Erythroblast (primary cell): ENCODE measurements at regions not wholly inside any gene's neighbourhood (a gene's known extent, or its start where the extent isn't known, plus 50 kb on each side); places are given as distances from the start of the nearest gene placed in this dataset.

Experiments used
- GATA1 ChIP-seq: IDR thresholded peaks from 2 replicates; pipeline ENCODE4 v1.6.1; 2011; ENCODE audit warnings: low read depth, mild to moderate bottlenecking, control low read depth, low read length, moderate library complexity
- POLR2A ChIP-seq: IDR thresholded peaks from 2 replicates; pipeline ENCODE4 v1.6.1; 2011; ENCODE audit warnings: mild to moderate bottlenecking, low read length

DNA sequence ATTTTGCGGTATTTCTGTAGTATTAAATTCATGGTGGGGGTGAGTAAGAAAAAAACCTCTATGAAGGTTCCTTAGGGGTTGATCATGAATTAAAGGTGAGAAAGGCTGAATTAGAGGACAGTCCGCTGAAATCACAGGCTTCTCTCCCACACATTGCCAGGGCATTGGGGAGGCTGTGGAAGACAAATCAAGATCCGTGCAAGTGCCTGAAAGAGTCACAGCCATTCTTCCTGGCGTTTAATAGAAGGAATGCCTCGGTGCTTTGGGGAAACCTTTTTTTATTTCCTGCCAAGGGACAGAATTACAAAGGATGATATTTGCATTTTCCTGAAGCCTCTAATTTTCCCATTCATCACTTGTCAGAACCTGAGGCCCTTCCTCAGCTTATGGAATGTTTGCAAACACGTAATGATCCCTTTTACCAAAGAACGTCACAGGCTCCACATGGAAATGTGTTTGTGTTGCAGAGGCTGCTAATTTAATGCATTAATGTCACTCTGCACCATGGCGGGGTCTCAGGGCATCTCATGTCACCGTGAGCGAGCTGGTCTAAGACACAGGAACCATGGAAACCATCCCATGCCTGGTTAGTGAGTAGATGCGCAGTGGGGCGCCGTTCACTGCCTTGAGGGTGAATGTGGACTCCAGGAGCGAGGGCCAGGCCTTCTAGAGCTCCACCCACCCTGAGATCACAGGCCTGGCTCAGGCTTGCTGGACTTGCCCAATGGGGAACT is 185.9 kb upstream of the SULF2 start:
- no peak for TF ChIP-seq POLR2A
- no peak for TF ChIP-seq GATA1
